ENCODE measurements at regions not wholly inside any gene's neighbourhood (a gene's known extent, or its start where the extent isn't known, plus 50 kb on each side); places are given as distances from the start of the nearest gene placed in this dataset.

DNA sequence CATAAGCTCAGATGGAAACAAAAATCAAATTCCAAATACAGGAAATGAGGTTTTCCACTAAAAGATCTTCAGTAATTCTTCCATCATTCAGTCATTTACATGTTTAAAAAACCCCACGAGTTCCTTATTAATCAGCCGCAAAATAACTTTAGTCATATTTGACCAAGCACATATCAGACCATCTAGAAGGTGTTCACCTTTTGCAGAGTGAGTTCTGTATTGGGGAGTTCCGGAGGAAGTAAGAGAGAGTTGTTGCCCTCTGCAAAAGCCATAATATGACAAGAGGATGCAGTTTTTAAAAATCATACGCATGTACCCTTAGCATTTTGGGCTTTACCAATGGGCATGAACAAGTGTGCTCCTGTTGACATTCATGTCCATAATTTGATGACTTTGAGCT, 61.6 kb downstream of the CCR1 start:
- no peaks in the 10 kb centered on the region for H3K9me3 ChIP-seq (ENCODE audit: low read length)
- no peaks in the 10 kb centered on the region for H3K4me1 ChIP-seq (ENCODE audit: low read length)
- H3K79me2 ChIP-seq (ENCODE audit: low read length) = no peaks in the 10 kb centered on the region
- H4K20me1 ChIP-seq (ENCODE audit: insufficient read depth, low read depth, low read length) = no peaks in the 10 kb centered on the region
- H3K36me3 ChIP-seq (ENCODE audit: insufficient read depth, low read length) = no peaks in the 10 kb centered on the region
- no peak overlapping the region for H2AFZ ChIP-seq (ENCODE audit: low read length)
- H3K4me2 ChIP-seq (ENCODE audit: low read depth, low read length, poor library complexity, severe bottlenecking) = no peak overlapping the region
- H3K27me3 ChIP-seq (ENCODE audit: low read length) = no peaks in the 10 kb centered on the region
- no peak overlapping the region for H3K27ac ChIP-seq (ENCODE audit: low read length)
- H3K9me2 ChIP-seq (replicated peaks; ENCODE audit: insufficient read depth, low read length) = no peaks in the 10 kb centered on the region
- H3K9ac ChIP-seq (ENCODE audit: low read length) = no peak overlapping the region
- no peak overlapping the region for H3K4me3 ChIP-seq (ENCODE audit: low read length)
- no peak for DNase-seq

DNA sequence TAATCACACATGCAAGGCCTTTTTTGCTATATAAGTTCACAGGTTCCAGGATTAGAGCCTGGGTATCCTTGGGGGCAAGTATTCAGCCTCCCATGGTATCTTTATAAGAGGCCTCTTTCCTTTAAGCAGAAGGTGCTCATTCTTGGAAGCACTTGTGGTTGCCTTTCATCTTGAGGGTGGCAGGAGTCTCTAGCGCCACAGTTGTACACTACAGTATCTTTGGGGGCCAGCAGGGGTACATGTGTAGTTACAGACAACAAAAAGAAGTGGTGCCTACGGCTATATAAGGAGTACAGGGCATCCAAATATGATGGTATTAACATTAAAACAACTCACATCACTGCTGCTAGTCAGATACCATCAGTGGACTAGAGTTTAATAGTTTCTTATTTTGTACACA, 62.1 kb downstream of the CCR1 start:
- no peaks in the 10 kb centered on the region for H3K9me2 ChIP-seq (replicated peaks; ENCODE audit: insufficient read depth, low read length)
- no peaks in the 10 kb centered on the region for H3K9me3 ChIP-seq (ENCODE audit: low read length)
- no peak overlapping the region for H3K4me3 ChIP-seq (ENCODE audit: low read length)
- no peaks in the 10 kb centered on the region for H4K20me1 ChIP-seq (ENCODE audit: insufficient read depth, low read depth, low read length)
- H3K4me2 ChIP-seq (ENCODE audit: low read depth, low read length, poor library complexity, severe bottlenecking) = no peak overlapping the region
- H3K79me2 ChIP-seq (ENCODE audit: low read length) = no peaks in the 10 kb centered on the region
- DNase-seq = no peak
- H3K9ac ChIP-seq (ENCODE audit: low read length) = no peak overlapping the region
- H3K27ac ChIP-seq (ENCODE audit: low read length) = no peak overlapping the region
- H3K27me3 ChIP-seq (ENCODE audit: low read length) = no peaks in the 10 kb centered on the region
- no peaks in the 10 kb centered on the region for H3K36me3 ChIP-seq (ENCODE audit: insufficient read depth, low read length)
- H3K4me1 ChIP-seq (ENCODE audit: low read length) = no peaks in the 10 kb centered on the region
- H2AFZ ChIP-seq (ENCODE audit: low read length) = no peak overlapping the region

DNA sequence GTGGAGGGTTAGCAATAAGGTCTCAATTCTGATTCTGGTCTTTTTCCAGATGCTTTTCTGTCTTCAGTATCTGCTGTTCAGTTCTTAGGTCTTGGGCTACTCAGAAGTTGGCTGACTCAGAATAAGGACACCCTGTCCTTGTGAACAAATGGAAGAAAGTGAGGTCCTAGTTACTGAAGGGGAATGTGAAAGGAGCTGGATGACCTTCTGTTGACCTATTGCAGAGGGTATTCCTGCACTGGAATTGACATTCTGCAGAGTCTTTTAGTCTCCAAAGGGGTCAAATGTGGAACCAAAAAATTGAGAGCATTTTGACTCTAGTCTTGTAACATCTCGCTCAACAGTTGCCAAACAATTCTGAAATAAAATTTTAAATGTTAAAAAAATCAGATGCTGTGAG, 63.0 kb downstream of the CCR1 start:
- Histone ChIP-seq H3K4me1 (ENCODE audit: low read length) (no peaks in the 10 kb centered on the region), H3K27ac (ENCODE audit: low read length) (no peak overlapping the region), H3K27me3 (ENCODE audit: low read length) (no peaks in the 10 kb centered on the region), H3K9ac (ENCODE audit: low read length) (no peak overlapping the region), H3K9me3 (ENCODE audit: low read length) (no peaks in the 10 kb centered on the region), H3K36me3 (ENCODE audit: insufficient read depth, low read length) (no peaks in the 10 kb centered on the region), H2AFZ (ENCODE audit: low read length) (no peak overlapping the region), H3K4me3 (ENCODE audit: low read length) (no peak overlapping the region), H3K9me2 (replicated peaks; ENCODE audit: insufficient read depth, low read length) (no peaks in the 10 kb centered on the region), H4K20me1 (ENCODE audit: insufficient read depth, low read depth, low read length) (no peaks in the 10 kb centered on the region), H3K4me2 (ENCODE audit: low read depth, low read length, poor library complexity, severe bottlenecking) (no peak overlapping the region), H3K79me2 (ENCODE audit: low read length) (no peaks in the 10 kb centered on the region)
- DNase-seq = no peak

DNA sequence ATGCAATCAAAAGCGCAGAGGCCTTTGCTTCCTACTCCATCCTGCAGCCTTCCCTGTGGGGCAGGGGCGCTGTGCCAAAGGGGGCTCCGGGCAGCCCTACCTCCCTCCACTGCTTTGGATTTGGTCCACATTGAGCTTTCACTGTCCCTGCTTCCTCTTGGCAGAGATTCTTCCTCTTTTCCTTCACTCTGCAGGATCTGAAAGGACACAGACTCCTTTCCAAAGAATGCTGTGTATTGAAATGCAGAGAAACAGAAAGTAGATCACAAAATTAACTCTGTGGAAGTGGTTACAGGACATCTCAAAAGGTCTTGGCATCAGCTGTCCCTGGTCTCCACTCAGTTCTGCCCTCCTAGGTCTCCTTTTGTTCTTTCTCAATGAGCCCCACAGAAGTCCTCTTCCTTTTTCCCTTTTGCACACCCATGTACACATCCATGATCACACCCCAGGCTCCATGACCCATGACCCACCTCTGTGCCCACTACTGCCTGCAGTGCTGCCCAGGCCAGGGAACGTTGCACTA, 64.1 kb downstream of the CCR1 start:
- Histone ChIP-seq H3K27ac (ENCODE audit: low read length) (no peak overlapping the region), H4K20me1 (ENCODE audit: insufficient read depth, low read depth, low read length) (no peaks in the 10 kb centered on the region), H3K4me3 (ENCODE audit: low read length) (no peak overlapping the region), H3K27me3 (ENCODE audit: low read length) (no peaks in the 10 kb centered on the region), H2AFZ (ENCODE audit: low read length) (no peak overlapping the region), H3K9me2 (replicated peaks; ENCODE audit: insufficient read depth, low read length) (no peaks in the 10 kb centered on the region), H3K4me2 (ENCODE audit: low read depth, low read length, poor library complexity, severe bottlenecking) (no peak overlapping the region), H3K79me2 (ENCODE audit: low read length) (no peaks in the 10 kb centered on the region), H3K9ac (ENCODE audit: low read length) (no peak overlapping the region), H3K9me3 (ENCODE audit: low read length) (no peaks in the 10 kb centered on the region), H3K4me1 (ENCODE audit: low read length) (no peaks in the 10 kb centered on the region), H3K36me3 (ENCODE audit: insufficient read depth, low read length) (no peaks in the 10 kb centered on the region)
- DNase-seq = no peak

DNA sequence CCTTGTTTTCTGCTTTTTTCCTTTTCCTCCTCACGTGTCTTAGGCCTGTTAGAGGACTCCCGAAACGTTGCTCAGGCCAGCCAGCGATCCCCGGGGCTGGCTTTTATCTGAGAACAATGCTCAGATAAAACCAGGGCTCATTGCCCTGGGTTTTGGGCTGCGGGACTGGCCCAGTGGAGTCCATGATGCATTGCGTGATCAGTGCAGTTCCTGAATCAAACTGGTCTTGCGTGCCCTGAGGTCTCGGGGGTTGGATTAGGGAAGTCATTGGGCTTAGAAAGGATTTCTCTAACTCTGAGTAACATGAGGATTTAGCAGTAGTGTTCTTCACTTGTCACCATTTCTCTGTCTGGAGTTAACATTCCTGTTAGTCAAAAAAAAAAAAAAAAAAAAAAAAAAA, 66.3 kb downstream of the CCR1 start:
- Histone ChIP-seq H3K4me2 (ENCODE audit: low read depth, low read length, poor library complexity, severe bottlenecking) (no peak overlapping the region), H3K9me3 (ENCODE audit: low read length) (no peaks in the 10 kb centered on the region), H3K9ac (ENCODE audit: low read length) (no peak overlapping the region), H3K27ac (ENCODE audit: low read length) (no peak overlapping the region), H3K4me1 (ENCODE audit: low read length) (no peaks in the 10 kb centered on the region), H2AFZ (ENCODE audit: low read length) (no peak overlapping the region), H3K4me3 (ENCODE audit: low read length) (no peak overlapping the region), H3K9me2 (replicated peaks; ENCODE audit: insufficient read depth, low read length) (no peaks in the 10 kb centered on the region), H3K79me2 (ENCODE audit: low read length) (no peaks in the 10 kb centered on the region), H4K20me1 (ENCODE audit: insufficient read depth, low read depth, low read length) (no peaks in the 10 kb centered on the region), H3K27me3 (ENCODE audit: low read length) (no peaks in the 10 kb centered on the region), H3K36me3 (ENCODE audit: insufficient read depth, low read length) (no peaks in the 10 kb centered on the region)
- no peak for DNase-seq

DNA sequence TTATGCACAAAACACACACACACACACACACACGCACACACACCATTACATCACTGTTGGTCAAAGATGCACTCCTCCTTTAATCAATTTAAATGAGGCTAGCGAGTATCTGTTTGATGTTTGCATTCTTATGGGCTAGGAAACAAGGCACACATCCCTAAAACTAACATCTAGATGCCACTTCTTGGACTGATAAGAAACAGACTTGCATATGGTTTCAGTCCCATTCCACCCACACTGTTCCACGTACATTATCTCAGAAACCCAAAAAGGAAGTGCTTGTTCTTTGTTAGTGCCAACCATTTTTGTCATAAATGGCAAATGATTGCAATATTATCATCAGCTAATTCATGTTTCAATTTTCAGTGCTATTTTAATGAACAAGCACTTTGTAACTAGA, 69.5 kb downstream of the CCR1 start:
- Histone ChIP-seq H3K79me2 (ENCODE audit: low read length) (no peaks in the 10 kb centered on the region), H3K9ac (ENCODE audit: low read length) (no peak overlapping the region), H2AFZ (ENCODE audit: low read length) (no peak overlapping the region), H3K9me3 (ENCODE audit: low read length) (no peaks in the 10 kb centered on the region), H3K27ac (ENCODE audit: low read length) (no peak overlapping the region), H3K36me3 (ENCODE audit: insufficient read depth, low read length) (no peaks in the 10 kb centered on the region), H4K20me1 (ENCODE audit: insufficient read depth, low read depth, low read length) (no peaks in the 10 kb centered on the region), H3K4me2 (ENCODE audit: low read depth, low read length, poor library complexity, severe bottlenecking) (no peak overlapping the region), H3K4me1 (ENCODE audit: low read length) (no peaks in the 10 kb centered on the region), H3K27me3 (ENCODE audit: low read length) (no peaks in the 10 kb centered on the region), H3K4me3 (ENCODE audit: low read length) (no peak overlapping the region), H3K9me2 (replicated peaks; ENCODE audit: insufficient read depth, low read length) (no peaks in the 10 kb centered on the region)
- DNase-seq = no peak

DNA sequence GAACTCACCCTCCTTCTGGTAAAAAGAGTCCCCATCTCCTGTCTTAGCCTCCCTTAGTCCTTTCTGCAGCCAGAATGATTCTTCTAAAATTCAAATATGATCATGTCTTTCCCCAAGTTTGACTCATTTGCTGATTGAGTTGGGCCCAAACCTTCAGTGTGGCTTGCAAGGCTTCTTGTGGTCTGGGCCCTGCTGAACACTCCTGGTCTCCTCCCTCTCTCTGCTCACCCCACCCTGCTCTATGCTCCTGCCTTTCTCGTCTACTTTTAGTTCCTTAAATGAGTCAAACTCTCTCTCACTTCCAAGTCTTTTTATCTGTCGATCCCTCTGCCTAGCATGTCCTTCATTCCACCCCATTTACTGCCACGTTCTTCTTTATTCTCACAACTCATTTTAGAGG, 72.6 kb downstream of the CCR1 start:
- no peak overlapping the region for H3K4me2 ChIP-seq (ENCODE audit: low read depth, low read length, poor library complexity, severe bottlenecking)

DNA sequence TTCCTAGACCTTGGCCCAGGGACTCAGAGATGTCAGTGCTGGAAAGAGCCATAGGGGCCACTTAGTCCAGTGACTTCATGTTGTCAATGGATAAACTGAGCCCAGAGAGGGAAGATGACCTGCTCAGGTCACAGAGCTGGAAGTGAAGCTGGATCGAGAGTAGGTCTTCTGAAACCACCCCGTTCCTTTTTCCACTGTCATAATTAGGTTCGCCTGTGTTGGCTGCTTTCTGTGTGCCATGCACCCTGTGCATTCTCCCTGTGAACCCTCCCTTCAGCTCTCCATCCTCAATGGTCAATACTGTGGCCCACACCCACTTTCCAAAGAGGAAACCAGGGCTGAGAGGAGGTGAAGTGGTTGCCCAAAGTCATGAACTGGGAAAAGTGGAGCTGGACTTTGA, 74.8 kb downstream of the CCR1 start:
- Histone ChIP-seq H3K4me1 (ENCODE audit: low read length) (no peaks in the 10 kb centered on the region), H3K36me3 (ENCODE audit: insufficient read depth, low read length) (no peaks in the 10 kb centered on the region), H3K9me2 (replicated peaks; ENCODE audit: insufficient read depth, low read length) (no peaks in the 10 kb centered on the region), H2AFZ (ENCODE audit: low read length) (no peak overlapping the region), H3K9ac (ENCODE audit: low read length) (no peak overlapping the region), H3K9me3 (ENCODE audit: low read length) (no peaks in the 10 kb centered on the region), H4K20me1 (ENCODE audit: insufficient read depth, low read depth, low read length) (no peaks in the 10 kb centered on the region), H3K27ac (ENCODE audit: low read length) (no peak overlapping the region), H3K4me3 (ENCODE audit: low read length) (no peak overlapping the region), H3K27me3 (ENCODE audit: low read length) (no peaks in the 10 kb centered on the region), H3K79me2 (ENCODE audit: low read length) (no peaks in the 10 kb centered on the region), H3K4me2 (ENCODE audit: low read depth, low read length, poor library complexity, severe bottlenecking) (no peak overlapping the region)
- DNase-seq = no peak

More for the DNA sequence above, 72.6 kb downstream of the CCR1 start:
- Histone ChIP-seq H4K20me1 (ENCODE audit: insufficient read depth, low read depth, low read length) (no peaks in the 10 kb centered on the region), H3K27ac (ENCODE audit: low read length) (no peak overlapping the region), H3K9me2 (replicated peaks; ENCODE audit: insufficient read depth, low read length) (no peaks in the 10 kb centered on the region), H2AFZ (ENCODE audit: low read length) (no peak overlapping the region), H3K4me1 (ENCODE audit: low read length) (no peaks in the 10 kb centered on the region), H3K9ac (ENCODE audit: low read length) (no peak overlapping the region), H3K79me2 (ENCODE audit: low read length) (no peaks in the 10 kb centered on the region), H3K36me3 (ENCODE audit: insufficient read depth, low read length) (no peaks in the 10 kb centered on the region), H3K27me3 (ENCODE audit: low read length) (no peaks in the 10 kb centered on the region), H3K9me3 (ENCODE audit: low read length) (no peaks in the 10 kb centered on the region), H3K4me3 (ENCODE audit: low read length) (no peak overlapping the region)
- no peak for DNase-seq

DNA sequence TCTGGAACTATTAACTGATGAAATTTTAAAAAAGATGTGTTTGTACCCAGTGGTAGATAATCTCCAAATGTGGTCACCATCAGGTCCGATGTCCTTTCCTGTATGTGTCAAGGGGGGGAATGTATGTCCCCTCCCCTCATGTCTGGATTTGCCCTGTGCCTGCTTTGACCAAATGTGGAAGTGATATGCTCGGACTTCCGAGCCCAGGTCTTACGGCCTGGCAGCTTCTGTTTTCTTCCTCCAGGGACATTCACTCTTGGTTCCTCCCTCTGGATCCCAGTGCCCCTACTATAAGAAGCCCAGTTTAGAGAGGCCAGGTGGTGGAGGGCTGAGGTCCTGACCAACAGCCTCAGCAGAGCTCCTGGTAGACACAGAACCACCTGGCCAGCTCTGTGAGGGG, 75.5 kb downstream of the CCR1 start:
- H3K9me3 ChIP-seq (ENCODE audit: low read length) = no peaks in the 10 kb centered on the region
- no peak overlapping the region for H2AFZ ChIP-seq (ENCODE audit: low read length)
- H3K4me2 ChIP-seq (ENCODE audit: low read depth, low read length, poor library complexity, severe bottlenecking) = no peak overlapping the region
- no peaks in the 10 kb centered on the region for H3K4me1 ChIP-seq (ENCODE audit: low read length)
- no peaks in the 10 kb centered on the region for H3K27me3 ChIP-seq (ENCODE audit: low read length)
- no peaks in the 10 kb centered on the region for H3K36me3 ChIP-seq (ENCODE audit: insufficient read depth, low read length)
- H4K20me1 ChIP-seq (ENCODE audit: insufficient read depth, low read depth, low read length) = no peaks in the 10 kb centered on the region
- no peaks in the 10 kb centered on the region for H3K9me2 ChIP-seq (replicated peaks; ENCODE audit: insufficient read depth, low read length)
- H3K4me3 ChIP-seq (ENCODE audit: low read length) = no peak overlapping the region
- no peak overlapping the region for H3K9ac ChIP-seq (ENCODE audit: low read length)
- H3K79me2 ChIP-seq (ENCODE audit: low read length) = no peaks in the 10 kb centered on the region
- H3K27ac ChIP-seq (ENCODE audit: low read length) = no peak overlapping the region
- DNase-seq = no peak

Data from Karpas-422 (cell line).